Progenitor cell of endocrine pancreas (in vitro differentiated cells): ENCODE measurements at regions not wholly inside any gene's neighbourhood (a gene's known extent, or its start where the extent isn't known, plus 50 kb on each side); places are given as distances from the start of the nearest gene placed in this dataset.

Experiments used
- DNase-seq: peaks from one replicate; pipeline ENCODE4 v3.0.0; 2021; ENCODE audit warnings: low spot score; ENCODE audit not compliant: unreplicated experiment
- H3K27ac Mint-ChIP-seq: 2 replicates; pipeline ENCODE4 v1.8.0; 2021; ENCODE audit warnings: mild to moderate bottlenecking, moderate library complexity, mixed read lengths
- H3K27me3 Mint-ChIP-seq: 2 replicates; pipeline ENCODE4 v1.8.0; 2021; ENCODE audit warnings: mixed read lengths
- H3K36me3 Mint-ChIP-seq: 2 replicates; pipeline ENCODE4 v1.8.0; 2022; ENCODE audit warnings: mixed read lengths; ENCODE audit not compliant: insufficient read depth
- H3K4me1 Mint-ChIP-seq: 2 replicates; pipeline ENCODE4 v1.8.0; 2021; ENCODE audit warnings: low read depth, mixed read lengths
- H3K4me3 Mint-ChIP-seq: 2 replicates; pipeline ENCODE4 v1.8.0; 2021; ENCODE audit warnings: low read depth, mild to moderate bottlenecking, moderate library complexity, mixed read lengths
- H3K9me3 Mint-ChIP-seq: 2 replicates; pipeline ENCODE4 v1.8.0; 2021; ENCODE audit warnings: low read depth, mixed read lengths
- CTCF ChIP-seq: fragments of 200-600 bp; sonication (generic); IDR thresholded peaks from one replicate; pipeline ENCODE4 v1.5.0; 2021; ENCODE audit warnings: antibody characterized with exemption, mild to moderate bottlenecking; ENCODE audit not compliant: unreplicated experiment

- DNase-seq: no peak
- Mint-ChIP-seq H3K36me3 (no peaks in the 10 kb centered on the region), H3K4me1 (no peaks in the 10 kb centered on the region), H3K27ac (no peak overlapping the region), H3K9me3 (peaks cover 26% of the 10 kb centered on the region), H3K4me3 (no peak overlapping the region), H3K27me3 (no peaks in the 10 kb centered on the region)
- TF ChIP-seq CTCF: no peak
Observed at GRCh38 chrX:150143721-150144440, 205.6 kb upstream of the EOLA2 start.

DNA sequence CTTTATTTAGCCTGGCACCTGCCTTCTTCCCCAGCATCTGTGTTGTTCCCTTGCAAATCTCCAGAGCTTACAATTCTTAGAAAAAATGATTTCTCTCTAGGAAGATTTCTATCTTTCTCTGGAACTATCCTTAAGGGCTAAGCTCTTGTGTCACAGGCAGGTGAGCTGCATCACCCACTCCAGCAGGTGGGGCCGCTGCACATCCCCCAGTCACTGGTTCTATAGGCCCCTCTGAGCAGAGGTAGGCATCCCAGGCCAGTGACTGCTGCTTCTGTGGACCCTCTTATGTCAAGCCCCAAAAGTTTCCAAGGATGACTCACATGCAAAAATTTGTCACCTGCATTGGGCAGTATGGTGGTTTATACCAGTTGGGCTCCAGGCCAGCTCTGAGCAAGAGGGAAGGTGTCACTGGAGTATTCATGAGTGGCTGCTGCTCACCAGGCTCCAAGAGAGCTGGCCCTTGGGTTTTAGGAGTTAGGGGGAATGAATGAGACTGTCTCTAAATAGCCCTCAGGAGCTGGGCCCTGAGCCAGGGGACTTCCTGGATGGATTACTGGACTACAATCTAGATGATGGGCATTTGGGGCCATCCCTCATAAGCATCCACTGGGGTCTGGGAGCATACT lies 208.1 kb upstream of the EOLA2 start:
- Mint-ChIP-seq H3K27me3 (no peaks in the 10 kb centered on the region), H3K27ac (no peak overlapping the region), H3K4me1 (no peaks in the 10 kb centered on the region), H3K4me3 (no peak overlapping the region), H3K9me3 (peaks cover 18% of the 10 kb centered on the region), H3K36me3 (no peaks in the 10 kb centered on the region)
- TF ChIP-seq CTCF: no peak
- DNase-seq: no peak

DNA sequence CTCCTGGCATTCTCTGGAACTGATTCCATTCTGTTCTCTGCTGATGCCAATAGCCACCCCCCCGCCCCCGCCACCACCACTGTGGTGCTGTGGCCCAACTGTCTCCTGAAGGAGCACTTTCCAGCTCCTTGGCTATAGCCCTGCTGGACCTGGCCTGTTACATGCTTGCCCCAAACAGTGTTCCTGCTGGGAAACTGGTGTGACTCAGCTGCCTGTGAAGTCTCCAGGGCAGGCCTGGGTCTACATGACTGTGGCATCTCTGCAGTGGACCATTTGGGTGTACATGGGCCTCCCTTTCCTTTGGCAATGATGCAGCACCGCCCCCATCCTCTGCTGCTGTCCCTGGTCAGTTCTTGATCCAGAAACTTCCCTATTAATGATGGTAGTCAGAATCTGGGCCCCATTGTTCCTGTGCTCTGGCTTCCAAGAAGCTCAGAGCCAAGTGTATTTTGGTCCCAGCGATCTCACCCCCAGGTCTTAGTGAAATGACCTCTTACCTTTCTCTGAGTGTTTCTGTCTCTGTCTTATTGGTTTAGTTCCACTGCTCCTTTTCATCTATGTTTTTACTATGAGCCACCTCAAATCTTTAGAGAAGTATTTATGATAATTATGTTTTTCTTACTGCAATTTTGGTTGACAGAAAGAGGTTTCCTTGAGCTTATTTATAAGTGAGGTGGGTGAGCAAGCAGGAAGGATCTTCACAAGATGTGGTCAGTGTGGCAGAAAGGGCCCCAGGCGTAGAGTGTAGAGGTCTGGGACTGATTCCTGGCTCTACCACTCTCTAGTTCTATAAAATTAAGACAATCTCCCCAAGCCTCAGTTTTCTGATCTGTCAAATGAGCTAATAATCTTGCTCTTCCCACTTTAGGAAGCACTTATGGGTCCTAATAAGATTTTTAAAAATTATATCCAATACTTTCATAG lies 210.7 kb upstream of the EOLA2 start:
- TF ChIP-seq CTCF: no peak
- H3K4me1 Mint-ChIP-seq: no peaks in the 10 kb centered on the region
- H3K9me3 Mint-ChIP-seq: peaks cover 5% of the 10 kb centered on the region
- DNase-seq: no peak
- H3K27ac Mint-ChIP-seq: no peak overlapping the region
- H3K4me3 Mint-ChIP-seq: no peak overlapping the region
- H3K36me3 Mint-ChIP-seq: no peaks in the 10 kb centered on the region
- H3K27me3 Mint-ChIP-seq: no peaks in the 10 kb centered on the region

GRCh38 chrX:150150076-150150779 lies 211.9 kb upstream of the EOLA2 start:
- no peaks in the 10 kb centered on the region for H3K4me1 Mint-ChIP-seq
- TF ChIP-seq CTCF: no peak

DNA sequence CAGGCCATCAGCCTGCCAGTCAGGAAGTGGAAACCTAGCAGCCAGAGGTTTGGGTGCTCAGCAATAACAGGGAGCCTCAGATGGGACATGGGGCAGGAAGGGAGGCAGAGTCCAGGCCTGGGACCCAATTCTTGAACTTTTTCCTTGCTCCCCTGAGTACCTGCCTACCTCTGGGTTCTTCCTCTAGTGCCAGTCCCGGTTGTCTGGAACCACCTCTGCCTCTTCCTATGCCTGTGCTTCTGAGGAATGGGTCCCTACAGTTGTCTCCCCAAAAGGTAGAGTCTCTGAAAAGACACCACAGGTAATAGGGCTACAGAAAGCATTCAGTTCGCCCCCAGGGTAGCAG lies 212.4 kb upstream of the MAMLD1 start:
- no peak for TF ChIP-seq CTCF
- H3K4me1 Mint-ChIP-seq: no peaks in the 10 kb centered on the region
- H3K36me3 Mint-ChIP-seq: no peaks in the 10 kb centered on the region
- no peak for DNase-seq
- no peaks in the 10 kb centered on the region for H3K27me3 Mint-ChIP-seq
- no peak overlapping the region for H3K27ac Mint-ChIP-seq
- H3K4me3 Mint-ChIP-seq: no peak overlapping the region
- H3K9me3 Mint-ChIP-seq: peaks cover 5% of the 10 kb centered on the region

More at GRCh38 chrX:150150076-150150779, 211.9 kb upstream of the EOLA2 start:
- Mint-ChIP-seq H3K27ac (no peak overlapping the region), H3K4me3 (no peak overlapping the region), H3K27me3 (no peaks in the 10 kb centered on the region), H3K36me3 (no peaks in the 10 kb centered on the region), H3K9me3 (peaks cover 5% of the 10 kb centered on the region)
- DNase-seq: no peak
